ENCODE measurements at regions not wholly inside any gene's neighbourhood (a gene's known extent, or its start where the extent isn't known, plus 50 kb on each side); places are given as distances from the start of the nearest gene placed in this dataset.

DNA sequence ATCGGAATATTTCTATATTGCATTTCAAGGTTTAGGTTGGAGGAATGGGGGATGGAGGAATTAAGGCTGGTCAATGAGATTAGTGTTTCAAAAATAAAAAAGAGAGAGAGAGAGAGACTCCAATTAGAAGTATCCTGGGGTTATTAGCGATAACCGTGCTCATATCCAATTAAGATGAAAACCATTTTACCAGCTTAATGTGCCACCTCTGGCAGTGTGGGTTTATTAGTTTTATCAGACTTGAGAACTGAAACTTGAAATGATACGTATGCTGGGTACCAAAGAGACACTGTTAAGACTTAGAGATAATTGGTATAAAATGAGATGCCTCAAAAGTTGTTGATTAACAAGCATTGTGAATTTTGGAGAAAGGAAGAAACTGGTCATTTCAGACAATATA lies 251.5 kb upstream of the NR2F2 start:
- DNase-seq (ENCODE audit: low read depth) = no peak

DNA sequence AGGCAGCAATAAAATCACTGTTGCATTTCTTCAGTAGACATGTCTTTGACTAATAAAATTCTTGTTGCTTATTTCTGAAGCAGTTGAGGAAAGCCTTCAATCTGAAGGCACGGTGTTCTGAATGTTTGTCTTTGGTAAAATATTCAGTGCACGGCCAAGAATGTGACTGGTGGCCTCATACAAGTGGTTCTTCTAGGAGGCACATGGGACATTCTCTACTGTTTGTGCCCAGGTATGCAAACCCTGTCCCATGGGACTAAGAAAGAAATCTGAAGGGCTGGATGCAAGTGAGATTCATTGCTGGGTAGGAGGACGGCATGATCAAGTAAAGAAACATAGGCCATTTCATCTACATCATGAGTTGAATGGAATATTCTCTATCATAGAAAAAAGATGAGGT lies 250.6 kb upstream of the NR2F2 start:
- no peak for DNase-seq (ENCODE audit: low read depth)

DNA sequence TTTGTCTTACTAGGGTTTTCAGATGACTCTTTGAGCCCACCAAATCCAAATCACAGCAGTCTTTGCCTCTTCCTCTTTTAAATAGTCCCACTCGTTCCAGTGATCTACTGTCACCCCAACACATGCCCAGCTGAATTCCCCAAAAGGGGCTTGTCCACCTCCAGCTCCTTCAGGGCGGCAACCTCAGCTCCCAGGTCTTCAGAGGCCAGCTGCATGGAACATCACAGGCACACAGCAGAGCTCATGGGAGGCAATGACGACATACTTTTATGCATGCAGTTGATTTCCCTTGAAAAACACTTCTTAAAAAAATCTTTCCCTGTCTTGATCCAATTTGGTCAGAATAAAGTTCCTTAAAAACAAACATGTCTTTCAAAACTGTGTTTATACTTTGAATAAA lies 244.3 kb upstream of the NR2F2 start:
- no peak for DNase-seq (ENCODE audit: low read depth)

DNA sequence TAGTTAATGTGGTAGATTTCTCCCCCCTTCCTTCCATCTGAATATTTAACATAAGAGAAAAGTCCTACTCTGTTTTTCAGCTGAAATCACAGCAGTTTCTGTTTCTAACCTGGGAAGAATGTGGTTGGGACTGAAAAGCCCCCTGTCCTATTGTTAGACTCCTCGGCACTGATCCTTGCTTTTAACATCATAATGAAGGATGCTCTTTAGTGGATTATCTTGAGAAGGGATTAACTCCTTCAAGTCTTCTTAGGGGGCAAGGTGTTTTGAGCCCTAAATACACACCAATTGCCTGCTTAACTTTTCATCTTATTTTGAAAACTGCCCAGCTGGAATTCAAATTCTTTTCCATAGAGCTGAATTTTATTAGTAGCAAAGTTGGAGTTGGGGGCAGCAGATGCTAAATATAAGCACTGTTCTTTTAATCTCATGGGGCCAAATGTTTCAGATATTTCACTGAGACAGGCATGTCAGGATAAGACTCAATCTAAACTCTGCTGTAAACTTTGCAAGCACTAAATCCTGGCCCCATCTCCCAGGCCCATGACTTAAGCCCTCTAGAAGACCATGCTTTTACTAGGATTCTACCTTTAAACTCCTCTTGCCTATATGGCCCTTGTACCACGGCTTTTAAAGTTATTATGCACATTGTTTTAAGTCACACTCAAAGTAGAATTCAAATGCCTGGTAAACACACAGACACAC lies 243.2 kb upstream of the NR2F2 start:
- no peak for DNase-seq (ENCODE audit: low read depth)

DNA sequence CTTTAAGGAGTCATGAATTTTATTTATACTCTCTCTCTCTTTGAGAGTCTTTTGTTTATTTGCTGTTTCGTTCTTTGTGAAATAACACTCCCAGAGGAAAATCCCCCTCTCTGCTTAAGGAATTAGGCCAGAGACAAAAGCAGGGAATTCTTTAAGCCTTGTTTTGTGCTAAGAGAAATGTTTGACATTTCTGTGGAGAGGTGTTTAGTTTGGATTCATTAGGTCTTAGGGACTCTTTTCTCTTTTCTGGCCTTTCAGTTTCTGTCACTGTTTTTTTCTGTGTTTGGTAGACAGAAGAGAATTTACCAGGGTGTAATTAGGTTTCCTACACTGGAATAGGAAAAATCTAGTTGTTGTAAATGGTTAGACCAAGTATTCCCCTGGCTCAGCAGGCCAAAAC lies 241.8 kb upstream of the NR2F2 start:
- no peak for DNase-seq (ENCODE audit: low read depth)

DNA sequence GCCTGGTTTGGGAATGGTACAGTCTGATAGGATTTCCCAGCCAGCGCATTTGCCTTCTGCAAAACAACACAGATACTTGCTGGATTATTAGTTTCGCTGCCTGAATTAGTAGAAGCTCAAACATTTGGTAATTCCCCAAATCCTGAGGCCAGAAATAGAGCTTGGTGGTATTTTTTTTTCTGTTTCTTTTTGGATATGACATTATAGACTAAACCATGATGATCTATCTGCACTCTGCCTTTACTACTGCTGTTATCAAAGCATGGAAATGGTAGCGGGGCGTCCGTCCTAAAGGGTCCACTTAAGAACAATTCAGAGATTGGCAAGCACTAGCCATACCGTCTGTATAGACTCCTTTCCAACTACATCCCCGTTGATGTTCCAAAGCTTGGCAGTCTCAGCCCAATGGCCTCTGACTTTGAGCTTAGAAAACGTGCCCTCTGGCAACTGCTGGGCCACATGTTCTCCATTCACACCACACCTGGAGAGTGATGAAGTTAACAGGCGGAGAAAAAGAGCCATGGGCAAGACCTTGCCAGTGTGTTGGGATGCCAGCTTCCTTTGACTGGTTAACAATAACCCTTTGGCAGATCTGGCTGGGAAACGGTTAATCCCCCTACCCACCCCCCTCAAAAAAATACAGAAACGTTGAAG lies 241.0 kb upstream of the NR2F2 start:
- DNase-seq (ENCODE audit: low read depth) = no peak

DNA sequence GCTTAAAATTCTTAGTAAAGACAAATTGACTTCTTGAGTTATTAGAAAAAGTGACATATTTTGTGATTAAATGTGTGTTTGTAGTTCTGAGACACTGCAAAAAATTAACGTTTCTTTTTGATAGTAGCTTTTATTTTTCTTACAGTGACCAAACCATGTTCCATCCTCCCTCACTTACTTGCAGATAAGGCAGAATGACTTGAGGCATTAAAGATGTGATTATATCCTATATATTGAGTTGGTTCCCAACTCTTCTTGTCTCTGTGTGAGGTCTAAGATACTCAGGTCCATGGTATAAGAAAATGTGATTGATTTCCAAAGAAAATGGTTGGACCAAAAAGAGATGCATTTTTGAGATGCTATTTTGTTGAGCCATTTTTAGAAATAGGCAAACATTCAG lies 238.3 kb upstream of the NR2F2 start:
- DNase-seq (ENCODE audit: low read depth) = no peak

DNA sequence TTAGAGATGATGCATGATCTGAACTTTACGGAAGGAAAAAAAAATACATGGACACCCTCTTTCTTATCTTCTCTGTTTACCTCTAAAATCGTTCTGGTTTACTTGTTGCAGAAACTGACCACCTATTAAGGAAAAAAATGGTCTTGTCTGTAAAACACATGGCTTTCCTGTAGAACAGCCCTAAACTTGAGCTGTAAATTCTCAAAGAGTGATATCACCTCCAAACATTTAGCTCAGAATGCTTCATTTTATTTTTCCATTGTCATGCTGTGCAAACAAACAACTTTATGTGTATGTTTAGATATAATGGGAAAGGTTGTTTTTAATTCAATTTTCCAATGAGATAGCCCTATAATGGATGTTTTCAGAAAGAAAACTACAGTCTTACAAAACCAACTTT lies 237.4 kb upstream of the NR2F2 start:
- DNase-seq (ENCODE audit: low read depth) = no peak

DNA sequence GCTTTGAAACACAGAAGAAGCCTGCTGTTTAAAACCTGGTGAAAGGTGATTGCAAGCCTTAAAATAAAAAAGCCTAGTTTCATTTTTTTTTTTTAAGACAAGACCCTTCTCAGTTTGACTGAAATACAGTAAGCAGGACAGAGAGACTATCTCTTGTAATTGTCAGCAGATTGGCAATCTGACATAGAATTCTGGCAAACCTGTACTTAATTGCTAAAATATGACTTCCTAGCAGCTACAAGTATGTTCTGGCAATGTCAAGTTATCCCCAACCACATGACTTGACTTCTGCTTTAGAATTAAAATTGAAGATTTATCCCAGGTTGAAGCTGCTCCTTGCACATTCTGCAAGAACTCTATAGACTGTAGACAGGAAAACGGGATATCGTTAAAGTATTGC lies 232.8 kb upstream of the NR2F2 start:
- no peak for DNase-seq (ENCODE audit: low read depth)

DNA sequence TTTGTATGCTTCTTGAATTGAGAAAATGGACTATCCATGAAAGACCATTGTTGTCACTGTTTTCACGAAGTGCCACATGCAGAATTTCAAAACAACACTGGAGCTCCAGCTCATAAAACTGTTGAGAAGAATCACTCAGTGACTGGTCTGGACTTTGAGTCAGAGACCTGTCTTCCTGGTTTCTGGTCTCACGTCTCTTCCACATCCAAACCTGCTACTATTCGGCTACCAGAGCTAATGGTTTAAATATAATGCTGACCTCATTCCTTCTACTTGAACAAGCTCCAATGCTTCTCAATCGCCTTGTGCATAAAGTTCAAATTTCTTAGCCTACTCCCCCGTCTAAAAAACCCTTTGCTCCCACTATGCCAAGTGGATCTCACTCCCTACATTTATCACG lies 227.9 kb upstream of the NR2F2 start:
- no peak for DNase-seq (ENCODE audit: low read depth)

DNA sequence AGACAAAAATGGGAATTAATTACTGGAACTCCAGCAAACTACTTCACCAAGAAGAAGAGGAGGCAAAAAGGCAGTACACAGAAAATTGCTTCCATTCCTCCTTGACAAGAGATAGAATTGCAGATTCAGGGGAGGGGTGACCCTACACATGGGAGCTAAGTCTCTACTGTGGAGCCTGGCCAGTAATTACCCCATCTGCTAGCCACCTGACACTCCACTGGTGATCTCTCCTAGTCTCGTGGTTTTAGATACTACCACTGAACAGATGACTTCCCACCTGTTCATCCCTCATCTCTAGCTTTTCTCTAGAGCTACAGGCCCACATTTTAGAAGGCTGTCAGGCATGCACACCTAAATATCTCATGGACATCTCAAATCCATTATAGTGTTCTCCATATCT lies 224.3 kb upstream of the NR2F2 start:
- no peak for DNase-seq (ENCODE audit: low read depth)

DNA sequence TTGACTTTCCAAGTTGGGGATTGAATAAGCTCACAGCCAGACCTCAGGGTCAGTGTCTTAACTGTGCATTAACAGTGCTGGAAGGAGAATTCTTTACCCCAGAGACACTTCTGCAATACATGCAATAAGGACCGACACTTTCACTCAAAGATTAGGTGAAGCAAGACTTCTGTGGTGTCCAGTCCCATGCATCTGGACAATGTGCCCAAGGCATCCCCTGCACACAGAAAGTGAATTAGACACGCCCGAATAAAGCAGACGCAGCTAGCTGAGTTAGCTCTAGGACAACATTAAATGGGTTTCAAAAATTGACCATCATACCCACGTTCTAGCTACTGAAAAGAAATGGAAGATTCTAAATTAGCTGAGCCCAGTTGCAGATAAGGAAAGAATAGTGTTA lies 223.9 kb upstream of the NR2F2 start:
- DNase-seq (ENCODE audit: low read depth) = no peak

DNA sequence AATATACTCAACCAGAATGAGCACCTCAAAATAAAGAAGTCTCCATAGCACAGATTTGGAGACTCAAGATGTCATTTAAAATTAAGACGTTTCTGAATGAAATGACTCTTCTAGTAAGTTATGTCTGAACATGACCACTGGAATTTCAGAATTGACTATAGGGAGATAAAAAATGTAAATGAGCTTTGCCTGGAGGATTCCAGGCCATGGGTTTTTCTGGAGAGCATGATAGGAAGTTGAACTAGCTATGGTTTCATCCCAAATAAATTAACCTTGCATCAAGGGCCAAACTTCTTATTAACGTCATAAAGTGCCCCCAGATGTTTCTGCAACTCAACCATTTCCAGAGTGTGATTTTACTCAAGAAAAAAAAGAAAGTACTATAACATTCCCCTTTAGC lies 222.6 kb upstream of the NR2F2 start:
- no peak for DNase-seq (ENCODE audit: low read depth)

DNA sequence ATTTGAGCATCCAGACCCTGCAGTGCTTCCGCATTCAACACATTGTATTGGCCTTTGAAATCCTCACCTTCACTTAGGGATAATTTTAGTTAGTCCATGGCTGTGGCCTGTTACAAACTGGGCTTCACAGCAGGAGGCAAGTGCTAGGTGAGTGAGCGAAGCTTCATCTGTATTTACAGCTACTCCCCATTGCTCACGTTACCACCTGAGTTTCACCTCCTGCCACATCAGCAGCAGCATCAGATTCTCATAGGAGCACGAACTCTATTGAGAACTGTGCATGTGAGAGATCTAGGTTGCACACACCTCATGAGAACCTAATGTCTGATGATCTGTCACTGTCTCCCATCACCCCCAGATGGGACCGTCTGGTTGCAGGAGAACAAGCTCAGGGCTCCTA lies 222.1 kb upstream of the NR2F2 start:
- DNase-seq (ENCODE audit: low read depth) = no peak

DNA sequence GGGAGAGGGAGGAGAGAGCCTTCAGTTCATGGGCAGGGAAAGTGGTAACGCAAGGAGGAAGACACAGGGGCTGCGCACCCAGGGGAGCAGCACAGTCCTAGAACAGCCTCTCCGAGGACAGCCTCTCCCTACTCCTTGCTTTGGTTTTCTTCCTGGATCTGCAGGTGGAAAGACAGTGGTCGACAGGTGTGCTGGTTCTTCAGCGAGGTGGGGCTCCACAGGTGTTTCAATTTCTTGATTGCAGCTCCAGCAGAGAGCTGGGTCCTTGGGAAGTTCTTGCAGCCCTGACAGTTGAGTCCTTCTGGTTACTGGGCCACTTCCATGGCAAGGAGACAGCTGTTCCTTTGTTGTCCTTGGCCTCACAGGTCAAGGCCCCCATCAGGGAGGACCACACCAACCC lies 220.7 kb upstream of the NR2F2 start:
- DNase-seq (ENCODE audit: low read depth) = no peak

DNA sequence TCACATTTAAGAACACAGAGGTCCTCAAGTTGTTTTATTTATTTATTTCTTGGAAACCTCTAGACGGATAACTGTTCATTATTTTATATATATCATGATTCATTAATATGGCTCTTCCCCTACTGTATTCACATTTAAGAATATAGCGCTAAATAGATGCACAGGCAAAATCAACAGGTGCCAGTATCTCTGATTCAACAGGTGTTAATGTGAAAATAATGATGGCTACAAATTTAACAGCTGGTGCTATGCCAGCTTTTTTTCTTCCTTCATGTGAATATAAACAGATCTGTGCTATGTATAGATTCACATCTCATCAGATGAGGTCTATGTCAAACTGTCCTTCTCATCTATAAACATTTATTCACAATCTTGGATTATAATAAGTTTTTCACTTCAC lies 218.5 kb upstream of the NR2F2 start:
- DNase-seq (ENCODE audit: low read depth) = no peak

DNA sequence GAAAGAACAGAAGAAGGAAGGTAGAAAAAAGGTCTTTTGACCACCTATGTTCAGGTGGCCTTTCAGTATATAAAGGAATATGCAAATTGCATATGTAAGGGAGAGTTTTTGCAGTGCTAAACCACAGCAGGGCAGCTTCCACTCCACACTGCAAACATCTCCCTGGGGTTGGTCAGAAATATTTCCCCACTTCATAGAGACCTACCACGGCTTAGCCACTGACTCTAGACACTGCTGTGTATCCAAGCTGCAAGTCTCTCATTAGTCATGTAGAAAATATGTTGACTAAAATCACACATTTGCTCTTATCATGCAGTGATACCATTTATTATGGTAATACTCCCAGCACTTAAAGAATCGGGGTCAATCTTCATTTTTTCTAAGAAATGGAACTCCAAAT lies 214.9 kb upstream of the NR2F2 start:
- no peak for DNase-seq (ENCODE audit: low read depth)

DNA sequence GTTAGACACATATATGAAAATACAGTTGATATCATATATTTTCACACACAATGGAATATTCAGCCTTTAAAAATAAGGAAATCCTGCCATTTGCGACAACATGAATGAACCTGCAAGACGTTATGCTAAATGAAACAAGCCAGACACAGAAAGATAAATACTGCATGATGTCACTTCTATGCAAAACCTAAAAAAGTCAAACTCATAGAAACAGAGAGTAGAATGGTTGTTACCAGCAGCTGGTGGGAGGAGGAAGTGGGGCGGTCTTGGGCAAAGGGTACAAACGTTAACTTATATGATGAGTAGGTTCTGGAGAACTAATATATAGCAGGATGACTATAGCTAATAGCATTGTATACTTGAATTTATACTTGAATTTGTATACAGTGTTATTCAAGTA lies 213.2 kb upstream of the NR2F2 start:
- DNase-seq (ENCODE audit: low read depth) = no peak

DNA sequence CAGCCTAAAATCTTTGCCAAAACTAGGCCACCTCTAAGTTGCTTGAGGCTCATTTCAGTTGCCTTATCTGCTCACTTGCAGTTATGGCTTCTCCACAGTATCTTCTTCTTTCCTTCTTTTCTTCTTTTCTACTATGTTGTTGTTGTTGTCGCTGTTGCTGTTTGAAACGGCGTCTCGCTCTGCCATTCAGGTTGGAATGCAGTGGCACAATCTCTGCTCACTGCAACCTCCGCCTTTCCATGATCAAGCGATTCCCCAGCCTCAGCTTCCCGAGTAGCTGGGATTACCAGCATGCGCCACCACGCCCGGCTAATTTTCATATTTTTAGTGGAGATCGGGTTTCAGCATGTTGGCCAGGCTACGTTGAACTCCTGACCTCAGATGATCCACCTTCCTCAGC lies 210.8 kb upstream of the NR2F2 start:
- no peak for DNase-seq (ENCODE audit: low read depth)

DNA sequence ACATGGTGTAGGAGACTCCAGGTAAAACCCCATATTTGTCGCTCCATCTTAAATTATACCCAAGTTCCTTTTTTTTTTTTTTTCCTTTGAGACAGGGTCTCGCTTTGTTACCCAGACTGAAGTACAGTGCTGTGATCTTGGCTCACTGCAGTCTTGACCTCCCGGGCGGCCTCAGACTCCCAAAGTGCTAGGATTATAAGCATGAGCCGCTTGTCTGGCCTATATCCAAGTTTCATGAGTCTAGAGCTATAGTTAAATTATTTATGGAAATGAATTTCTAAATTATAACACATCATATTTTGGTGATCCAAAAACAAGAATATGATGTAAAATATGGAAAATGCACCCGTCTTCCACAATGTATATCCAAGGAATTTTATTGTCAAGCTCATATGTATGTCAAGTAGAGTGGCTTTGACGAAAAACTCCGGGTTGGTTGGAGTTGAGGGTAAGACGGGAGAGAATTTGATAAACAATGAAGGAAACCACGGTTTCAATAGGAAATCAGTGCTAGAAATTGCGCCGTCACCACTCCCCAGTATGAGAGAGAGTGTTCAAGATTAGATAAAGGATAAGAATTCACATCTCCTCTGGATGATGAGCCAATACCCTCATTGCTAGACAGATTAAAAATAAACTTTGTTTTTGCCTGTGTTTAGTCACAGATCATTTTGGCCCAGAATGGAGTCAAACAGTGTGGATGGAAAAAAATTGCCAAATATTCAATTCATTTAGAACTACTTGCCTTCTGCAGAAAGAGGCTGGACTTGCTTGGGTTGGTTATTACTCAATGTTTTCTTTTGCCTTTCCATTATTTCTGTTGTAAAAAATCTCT lies 209.2 kb upstream of the NR2F2 start:
- no peak for DNase-seq (ENCODE audit: low read depth)

DNA sequence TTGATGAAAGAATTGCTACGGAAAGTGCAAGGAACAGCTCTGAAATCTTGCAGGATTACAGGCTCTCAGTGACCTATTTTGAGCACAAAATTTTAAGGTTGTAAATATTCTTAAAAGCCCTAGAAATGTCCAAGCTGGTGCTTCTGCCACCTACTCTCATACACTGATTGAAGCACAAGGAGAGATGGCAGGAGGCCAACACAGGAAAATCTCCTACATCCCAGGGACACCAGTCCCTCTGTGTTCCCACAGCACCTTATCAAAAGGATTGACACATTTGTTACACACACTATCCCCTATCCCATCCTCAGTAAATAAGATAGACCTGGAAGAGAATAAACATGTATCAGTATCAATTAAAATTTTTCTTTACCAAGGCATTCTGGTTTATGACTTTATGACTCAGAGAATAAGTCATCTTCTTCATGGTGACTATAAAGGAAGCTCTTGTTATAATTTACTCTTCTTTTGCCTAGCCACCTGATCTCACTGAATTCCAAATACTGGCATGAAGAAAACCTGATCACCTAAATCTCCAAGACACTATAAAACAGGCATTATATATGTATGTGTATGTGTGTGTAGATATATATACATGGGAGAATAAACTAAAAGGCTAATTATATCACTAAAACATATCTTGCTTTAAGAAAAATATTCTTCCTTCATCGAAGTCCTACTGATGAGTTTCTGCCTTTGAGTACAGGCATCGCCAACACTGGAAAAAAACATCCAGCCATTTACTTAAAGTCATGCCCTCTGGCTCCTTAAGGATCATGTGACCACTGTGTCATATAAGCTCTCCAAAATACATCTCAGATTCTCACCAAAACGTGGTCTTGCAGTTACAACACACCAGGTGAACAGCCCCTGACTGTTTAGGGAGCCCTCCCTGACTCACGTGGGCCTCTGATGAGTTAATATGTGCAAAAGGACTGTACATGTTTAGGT lies 208.1 kb upstream of the NR2F2 start:
- DNase-seq (ENCODE audit: low read depth) = no peak

DNA sequence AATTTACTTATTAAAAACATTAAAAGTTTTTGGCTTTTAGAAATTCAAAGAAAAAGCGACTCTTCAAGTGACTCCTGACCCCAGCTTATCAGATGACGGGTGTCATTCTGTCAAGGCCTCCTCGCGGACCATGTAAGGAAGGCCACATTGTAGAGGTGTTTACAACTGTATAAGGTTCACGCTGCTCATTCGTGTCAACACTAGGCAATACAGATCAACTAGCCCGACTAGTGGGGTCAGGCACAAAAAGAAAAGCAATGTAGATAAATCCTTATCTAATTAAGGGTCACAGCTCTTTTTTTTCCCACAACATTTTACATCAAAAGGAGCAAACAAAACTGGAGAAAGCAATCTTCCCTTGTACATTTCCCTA lies 207.5 kb upstream of the NR2F2 start:
- DNase-seq (ENCODE audit: low read depth) = no peak

All from T follicular helper cell (primary cell).